PC-3 (cell line): ENCODE measurements at regions not wholly inside any gene's neighbourhood (a gene's known extent, or its start where the extent isn't known, plus 50 kb on each side); places are given as distances from the start of the nearest gene placed in this dataset.

Source experiments
- EZH2 ChIP-seq: fragments of 300-600 bp; sonication (generic); IDR thresholded peaks from one replicate; pipeline ENCODE4 v1.6.1; 2017; ENCODE audit warnings: antibody characterized with exemption, mild to moderate bottlenecking, low read length; ENCODE audit not compliant: unreplicated experiment
- EZH2phosphoT487 ChIP-seq: fragments of 300-600 bp; sonication (generic); IDR thresholded peaks from 2 replicates; pipeline ENCODE4 v1.6.1; 2018; ENCODE audit warnings: mild to moderate bottlenecking, antibody characterized with exemption, low read length, borderline replicate concordance
- TF ChIP-seq, protein P1 (sequence below): fragments of 300-600 bp; sonication (generic); conservative IDR thresholded peaks from 2 replicates; pipeline ENCODE4 v1.5.1; 2017; ENCODE audit warnings: antibody characterized with exemption, low read depth, mild to moderate bottlenecking, low read length

DNA sequence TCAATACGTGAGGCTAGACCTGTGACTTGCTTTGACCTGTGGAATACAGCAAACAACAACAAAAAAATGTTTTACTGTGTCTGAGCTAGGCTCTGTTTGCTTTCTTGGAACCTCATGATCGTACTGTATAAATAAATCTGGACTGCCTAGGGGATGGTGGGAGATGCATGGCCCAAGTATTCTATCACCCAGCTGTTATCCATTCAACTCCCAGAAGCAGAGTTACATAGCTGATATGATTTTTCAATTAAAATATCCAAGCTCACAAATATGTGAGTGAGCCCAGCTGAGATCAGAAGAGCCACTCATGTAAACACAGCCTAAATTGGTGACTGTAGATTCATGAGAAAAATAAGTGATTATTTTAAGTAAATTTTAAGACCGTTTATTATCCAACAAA is 154.1 kb upstream of the THUMPD2 start:
- TF ChIP-seq, protein P1, sequence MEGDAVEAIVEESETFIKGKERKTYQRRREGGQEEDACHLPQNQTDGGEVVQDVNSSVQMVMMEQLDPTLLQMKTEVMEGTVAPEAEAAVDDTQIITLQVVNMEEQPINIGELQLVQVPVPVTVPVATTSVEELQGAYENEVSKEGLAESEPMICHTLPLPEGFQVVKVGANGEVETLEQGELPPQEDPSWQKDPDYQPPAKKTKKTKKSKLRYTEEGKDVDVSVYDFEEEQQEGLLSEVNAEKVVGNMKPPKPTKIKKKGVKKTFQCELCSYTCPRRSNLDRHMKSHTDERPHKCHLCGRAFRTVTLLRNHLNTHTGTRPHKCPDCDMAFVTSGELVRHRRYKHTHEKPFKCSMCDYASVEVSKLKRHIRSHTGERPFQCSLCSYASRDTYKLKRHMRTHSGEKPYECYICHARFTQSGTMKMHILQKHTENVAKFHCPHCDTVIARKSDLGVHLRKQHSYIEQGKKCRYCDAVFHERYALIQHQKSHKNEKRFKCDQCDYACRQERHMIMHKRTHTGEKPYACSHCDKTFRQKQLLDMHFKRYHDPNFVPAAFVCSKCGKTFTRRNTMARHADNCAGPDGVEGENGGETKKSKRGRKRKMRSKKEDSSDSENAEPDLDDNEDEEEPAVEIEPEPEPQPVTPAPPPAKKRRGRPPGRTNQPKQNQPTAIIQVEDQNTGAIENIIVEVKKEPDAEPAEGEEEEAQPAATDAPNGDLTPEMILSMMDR, result no peak
- no peak for TF ChIP-seq EZH2
- TF ChIP-seq EZH2phosphoT487, result no peak
